ENCODE measurements at regions not wholly inside any gene's neighbourhood (a gene's known extent, or its start where the extent isn't known, plus 50 kb on each side); places are given as distances from the start of the nearest gene placed in this dataset.

- Mint-ChIP-seq H3K27me3 (ENCODE audit: insufficient read depth, unreplicated experiment) (no peaks in the 10 kb centered on the region), H3K27ac (ENCODE audit: low read depth, unreplicated experiment) (no peak overlapping the region), H3K9me3 (ENCODE audit: unreplicated experiment) (no peaks in the 10 kb centered on the region), H3K4me1 (ENCODE audit: insufficient read depth, unreplicated experiment) (no peaks in the 10 kb centered on the region), H3K36me3 (ENCODE audit: insufficient read depth, unreplicated experiment) (no peaks in the 10 kb centered on the region), H3K4me3 (ENCODE audit: unreplicated experiment) (no peak overlapping the region)
- no peak for DNase-seq (ENCODE audit: unreplicated experiment)
- ChIA-PET CTCF (no interaction called here), POLR2A (no interaction called here)
- intact Hi-C loops (cut with micrococcal nuclease) = no loop called here
- TF ChIP-seq CTCF (IDR thresholded peaks at IDR 0.05; ENCODE audit: unreplicated experiment) = no peak
- BruUV-seq (replicated peaks) = no TSS peak
These were observed 1009.4 kb downstream of the TLE1 start for GRCh38 chr9:80679916-80680315.

- Mint-ChIP-seq H3K27ac (ENCODE audit: low read depth, unreplicated experiment) (no peak overlapping the region), H3K27me3 (ENCODE audit: insufficient read depth, unreplicated experiment) (no peaks in the 10 kb centered on the region), H3K36me3 (ENCODE audit: insufficient read depth, unreplicated experiment) (no peaks in the 10 kb centered on the region), H3K4me1 (ENCODE audit: insufficient read depth, unreplicated experiment) (no peaks in the 10 kb centered on the region), H3K9me3 (ENCODE audit: unreplicated experiment) (no peaks in the 10 kb centered on the region), H3K4me3 (ENCODE audit: unreplicated experiment) (no peak overlapping the region)
- POLR2A ChIA-PET = interaction anchor here (0.6 to 0.8 kb wide), 2 partner anchors 20 to 35 kb away, joined by 3 read pairs; no protein-coding TSS in a partner anchor
- CTCF ChIA-PET = no interaction called here
- intact Hi-C loops (cut with micrococcal nuclease) = no loop called here
- DNase-seq (ENCODE audit: unreplicated experiment) = no peak
- TF ChIP-seq CTCF (IDR thresholded peaks at IDR 0.05; ENCODE audit: unreplicated experiment) = no peak
- BruUV-seq (replicated peaks) = no TSS peak
These were observed 1010.4 kb downstream of the TLE1 start for GRCh38 chr9:80678906-80679305.

- Mint-ChIP-seq H3K9me3 (ENCODE audit: unreplicated experiment) (peaks cover 9% of the 10 kb centered on the region), H3K4me1 (ENCODE audit: insufficient read depth, unreplicated experiment) (no peaks in the 10 kb centered on the region), H3K27me3 (ENCODE audit: insufficient read depth, unreplicated experiment) (no peaks in the 10 kb centered on the region), H3K4me3 (ENCODE audit: unreplicated experiment) (no peak overlapping the region), H3K36me3 (ENCODE audit: insufficient read depth, unreplicated experiment) (no peaks in the 10 kb centered on the region), H3K27ac (ENCODE audit: low read depth, unreplicated experiment) (no peak overlapping the region)
- POLR2A ChIA-PET = no interaction called here
- no TSS peak for BruUV-seq (replicated peaks)
- CTCF ChIA-PET = no interaction called here
- no peak for TF ChIP-seq CTCF (IDR thresholded peaks at IDR 0.05; ENCODE audit: unreplicated experiment)
- intact Hi-C loops (cut with micrococcal nuclease) = no loop called here
- no peak for DNase-seq (ENCODE audit: unreplicated experiment)
These were observed 1015.9 kb downstream of the TLE1 start for GRCh38 chr9:80673496-80673895.

GRCh38 chr9:80665479-80665878 is 1023.9 kb downstream of the TLE1 start:
- Mint-ChIP-seq H3K9me3 (ENCODE audit: unreplicated experiment) (peaks cover 10% of the 10 kb centered on the region), H3K4me1 (ENCODE audit: insufficient read depth, unreplicated experiment) (peaks cover 5% of the 10 kb centered on the region), H3K4me3 (ENCODE audit: unreplicated experiment) (no peak overlapping the region), H3K36me3 (ENCODE audit: insufficient read depth, unreplicated experiment) (no peaks in the 10 kb centered on the region), H3K27ac (ENCODE audit: low read depth, unreplicated experiment) (no peak overlapping the region), H3K27me3 (ENCODE audit: insufficient read depth, unreplicated experiment) (no peaks in the 10 kb centered on the region)
- ChIA-PET POLR2A (no interaction called here), CTCF (interaction anchor here (0.7 kb wide), 1 partner anchor 1942 kb away, joined by 4 read pairs; no protein-coding TSS in a partner anchor)
- no TSS peak for BruUV-seq (replicated peaks)
- no peak for TF ChIP-seq CTCF (IDR thresholded peaks at IDR 0.05; ENCODE audit: unreplicated experiment)
- intact Hi-C loops (cut with micrococcal nuclease) = loop anchor here (2.0 kb wide), 1 partner anchor 1021 kb away; no protein-coding TSS in a partner anchor
- no peak for DNase-seq (ENCODE audit: unreplicated experiment)

Measured in MCF 10A (cell line).